ENCODE measurements at regions not wholly inside any gene's neighbourhood (a gene's known extent, or its start where the extent isn't known, plus 50 kb on each side); places are given as distances from the start of the nearest gene placed in this dataset.

DNA sequence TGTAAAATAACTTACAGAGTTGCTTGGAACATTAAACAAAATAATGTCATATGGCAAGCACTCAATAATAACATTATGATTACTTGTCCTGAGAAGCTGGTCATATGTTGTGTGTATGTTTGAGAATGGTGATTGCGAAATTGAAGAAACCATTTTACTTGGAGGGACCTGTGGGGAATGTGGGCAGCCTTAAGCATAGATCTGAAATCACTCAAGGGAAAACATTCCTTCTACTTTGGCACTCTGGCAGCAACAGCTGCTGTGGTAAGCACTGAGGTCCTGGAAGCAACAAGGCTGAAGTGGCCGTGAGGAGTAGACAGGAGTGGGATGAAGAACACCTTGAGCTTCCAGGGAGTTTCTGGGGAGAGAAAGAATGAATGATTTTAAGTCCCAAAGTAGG is 165.4 kb upstream of the ADAMTS5 start:
- Histone ChIP-seq H3K36me3 (ENCODE audit: control insufficient read depth in 1 of 2, insufficient read depth in 2 of 2, low read length in 2 of 2) (no peaks in the 10 kb centered on the region), H3K4me3 (ENCODE audit: low read depth in 1 of 2, low read length in 2 of 2) (no peak overlapping the region), H3K27me3 (ENCODE audit: low read depth, low read length) (no peaks in the 10 kb centered on the region), H3K9me3 (ENCODE audit: control insufficient read depth in 1 of 2, low read length in 2 of 2) (no peaks in the 10 kb centered on the region), H3K4me1 (ENCODE audit: control insufficient read depth in 1 of 2, insufficient read depth in 2 of 2, low read length in 2 of 2) (no peaks in the 10 kb centered on the region), H3K27ac (ENCODE audit: low read length) (no peak overlapping the region)

DNA sequence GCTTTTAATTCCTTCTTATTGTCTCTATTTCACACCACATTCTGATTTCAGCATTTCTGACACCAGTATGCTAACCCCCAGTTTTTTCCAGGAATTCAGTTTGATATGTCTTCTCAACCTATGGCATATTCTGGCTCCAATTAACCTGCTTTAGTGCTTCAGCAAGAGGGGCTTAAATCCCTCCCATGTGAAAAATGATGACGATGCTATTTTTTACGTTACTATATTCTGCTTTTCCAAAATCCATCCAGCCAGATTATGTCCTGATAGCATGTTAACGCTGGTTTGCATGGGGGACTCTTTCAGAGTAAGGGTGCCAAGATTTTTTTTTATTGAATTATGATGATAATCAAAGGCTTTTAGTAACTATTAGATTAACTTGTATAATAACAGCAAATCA is 163.3 kb upstream of the ADAMTS5 start:
- H3K27me3 ChIP-seq (ENCODE audit: low read depth, low read length) = no peaks in the 10 kb centered on the region
- no peaks in the 10 kb centered on the region for H3K9me3 ChIP-seq (ENCODE audit: control insufficient read depth in 1 of 2, low read length in 2 of 2)
- no peak overlapping the region for H3K27ac ChIP-seq (ENCODE audit: low read length)
- no peaks in the 10 kb centered on the region for H3K4me1 ChIP-seq (ENCODE audit: control insufficient read depth in 1 of 2, insufficient read depth in 2 of 2, low read length in 2 of 2)
- no peaks in the 10 kb centered on the region for H3K36me3 ChIP-seq (ENCODE audit: control insufficient read depth in 1 of 2, insufficient read depth in 2 of 2, low read length in 2 of 2)
- no peak overlapping the region for H3K4me3 ChIP-seq (ENCODE audit: low read depth in 1 of 2, low read length in 2 of 2)

DNA sequence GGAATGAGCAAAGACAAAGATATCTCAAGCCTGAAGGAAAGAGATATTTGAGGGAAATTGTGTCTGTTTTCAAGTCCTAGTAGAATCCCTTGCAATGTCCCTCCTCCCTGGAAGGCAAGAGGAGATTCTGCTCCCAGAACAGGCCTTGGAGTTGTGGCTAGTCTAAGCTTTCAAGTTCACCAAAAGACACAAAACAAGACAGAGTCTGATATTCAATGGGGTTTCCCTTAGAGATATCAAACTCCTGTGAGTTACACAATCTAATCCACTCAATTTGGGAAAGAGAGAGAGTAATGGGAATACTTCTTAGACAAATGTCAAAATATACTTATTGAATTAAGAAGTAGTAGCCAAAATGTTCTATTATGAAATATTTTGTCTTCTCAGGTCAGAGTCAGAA is 162.8 kb upstream of the ADAMTS5 start:
- Histone ChIP-seq H3K36me3 (ENCODE audit: control insufficient read depth in 1 of 2, insufficient read depth in 2 of 2, low read length in 2 of 2) (no peaks in the 10 kb centered on the region), H3K27ac (ENCODE audit: low read length) (no peak overlapping the region), H3K4me3 (ENCODE audit: low read depth in 1 of 2, low read length in 2 of 2) (no peak overlapping the region), H3K27me3 (ENCODE audit: low read depth, low read length) (no peaks in the 10 kb centered on the region), H3K4me1 (ENCODE audit: control insufficient read depth in 1 of 2, insufficient read depth in 2 of 2, low read length in 2 of 2) (no peaks in the 10 kb centered on the region), H3K9me3 (ENCODE audit: control insufficient read depth in 1 of 2, low read length in 2 of 2) (no peaks in the 10 kb centered on the region)

DNA sequence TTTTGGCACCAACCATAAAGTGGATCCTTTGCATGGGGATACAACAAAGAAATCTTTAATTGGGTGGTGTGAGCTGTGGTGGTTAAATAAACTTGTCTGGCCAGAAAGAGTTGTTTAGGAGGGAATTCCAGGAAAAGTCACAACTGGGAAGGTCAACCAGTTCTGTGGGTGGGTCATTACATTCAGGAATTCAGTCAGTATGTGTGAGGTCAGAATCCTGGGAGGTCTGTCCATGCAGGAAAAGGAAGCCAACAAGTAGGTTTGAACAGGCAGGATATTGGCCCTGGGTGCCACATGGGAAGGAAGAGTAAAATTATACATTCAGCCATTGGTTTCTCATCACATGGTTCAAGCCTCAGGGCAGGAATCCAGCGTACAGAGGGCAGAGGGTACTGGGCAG is 162.3 kb upstream of the ADAMTS5 start:
- Histone ChIP-seq H3K4me3 (ENCODE audit: low read depth in 1 of 2, low read length in 2 of 2) (no peak overlapping the region), H3K36me3 (ENCODE audit: control insufficient read depth in 1 of 2, insufficient read depth in 2 of 2, low read length in 2 of 2) (no peaks in the 10 kb centered on the region), H3K27ac (ENCODE audit: low read length) (no peak overlapping the region), H3K4me1 (ENCODE audit: control insufficient read depth in 1 of 2, insufficient read depth in 2 of 2, low read length in 2 of 2) (no peaks in the 10 kb centered on the region), H3K9me3 (ENCODE audit: control insufficient read depth in 1 of 2, low read length in 2 of 2) (no peaks in the 10 kb centered on the region), H3K27me3 (ENCODE audit: low read depth, low read length) (no peaks in the 10 kb centered on the region)

DNA sequence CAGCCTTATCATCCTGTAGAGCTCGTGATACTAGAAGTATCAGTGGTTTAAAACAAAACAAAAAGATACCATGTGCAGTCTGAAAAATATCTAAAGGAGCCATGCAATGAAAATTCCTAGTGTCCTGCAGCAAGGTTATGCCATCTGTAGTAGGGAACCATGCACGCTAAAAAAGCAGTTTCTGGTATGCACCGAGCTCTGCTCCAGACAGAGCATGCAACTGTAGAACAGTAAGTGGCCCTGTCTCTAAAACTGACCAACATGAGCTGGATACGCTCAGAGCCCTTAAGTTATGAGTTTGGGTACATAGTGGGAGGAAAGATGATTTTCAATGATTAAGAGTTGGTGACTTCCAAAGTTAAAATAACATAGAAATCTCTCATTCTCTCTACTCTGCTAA is 159.3 kb upstream of the ADAMTS5 start:
- no peak overlapping the region for H3K4me3 ChIP-seq (ENCODE audit: low read depth in 1 of 2, low read length in 2 of 2)
- no peak overlapping the region for H3K27ac ChIP-seq (ENCODE audit: low read length)
- no peaks in the 10 kb centered on the region for H3K9me3 ChIP-seq (ENCODE audit: control insufficient read depth in 1 of 2, low read length in 2 of 2)
- no peaks in the 10 kb centered on the region for H3K27me3 ChIP-seq (ENCODE audit: low read depth, low read length)
- no peaks in the 10 kb centered on the region for H3K36me3 ChIP-seq (ENCODE audit: control insufficient read depth in 1 of 2, insufficient read depth in 2 of 2, low read length in 2 of 2)
- H3K4me1 ChIP-seq (ENCODE audit: control insufficient read depth in 1 of 2, insufficient read depth in 2 of 2, low read length in 2 of 2) = no peaks in the 10 kb centered on the region

DNA sequence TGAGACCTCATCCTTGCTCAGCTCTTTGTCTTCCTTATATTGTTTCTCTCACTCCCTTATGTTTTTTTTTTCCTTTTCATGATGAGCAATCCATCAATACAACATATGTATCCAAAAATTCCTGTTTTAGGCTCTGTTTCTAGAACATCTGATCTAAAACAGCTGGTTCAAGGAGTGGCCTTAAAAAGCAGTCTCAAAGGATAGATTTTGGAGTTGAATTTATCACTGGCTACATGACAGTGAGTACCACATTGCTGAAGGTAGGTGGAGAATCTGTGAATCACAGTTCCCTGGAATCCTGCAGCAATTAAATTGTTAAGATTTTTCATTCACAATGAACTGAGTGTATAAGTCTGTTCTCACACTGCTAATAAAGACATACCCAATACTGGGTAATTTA is 155.8 kb upstream of the ADAMTS5 start:
- Histone ChIP-seq H3K27ac (ENCODE audit: low read length) (no peak overlapping the region), H3K9me3 (ENCODE audit: control insufficient read depth in 1 of 2, low read length in 2 of 2) (no peaks in the 10 kb centered on the region), H3K27me3 (ENCODE audit: low read depth, low read length) (no peaks in the 10 kb centered on the region), H3K4me3 (ENCODE audit: low read depth in 1 of 2, low read length in 2 of 2) (no peak overlapping the region), H3K4me1 (ENCODE audit: control insufficient read depth in 1 of 2, insufficient read depth in 2 of 2, low read length in 2 of 2) (no peaks in the 10 kb centered on the region), H3K36me3 (ENCODE audit: control insufficient read depth in 1 of 2, insufficient read depth in 2 of 2, low read length in 2 of 2) (no peaks in the 10 kb centered on the region)

DNA sequence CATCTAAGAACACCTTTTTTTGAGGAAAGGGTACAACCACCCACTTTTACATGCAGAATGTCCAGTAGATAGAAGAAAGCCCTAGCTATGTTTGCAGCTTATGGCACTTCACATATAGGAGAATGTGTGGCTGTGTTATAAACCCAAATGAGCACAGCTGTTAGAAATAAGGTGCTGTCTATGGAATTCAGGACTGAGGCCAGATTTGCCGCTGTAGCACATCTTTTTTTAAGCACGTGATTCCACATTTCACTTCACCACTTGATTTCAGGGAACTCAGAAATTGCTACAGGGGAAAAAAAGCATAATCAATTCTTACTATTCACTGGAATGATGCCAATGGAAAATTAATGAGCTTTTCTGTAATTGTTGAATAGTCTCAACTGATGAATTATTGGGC is 147.2 kb upstream of the ADAMTS5 start:
- H3K4me3 ChIP-seq (ENCODE audit: low read depth in 1 of 2, low read length in 2 of 2) = no peak overlapping the region
- no peaks in the 10 kb centered on the region for H3K36me3 ChIP-seq (ENCODE audit: control insufficient read depth in 1 of 2, insufficient read depth in 2 of 2, low read length in 2 of 2)
- H3K4me1 ChIP-seq (ENCODE audit: control insufficient read depth in 1 of 2, insufficient read depth in 2 of 2, low read length in 2 of 2) = no peaks in the 10 kb centered on the region
- H3K9me3 ChIP-seq (ENCODE audit: control insufficient read depth in 1 of 2, low read length in 2 of 2) = no peaks in the 10 kb centered on the region
- no peak overlapping the region for H3K27ac ChIP-seq (ENCODE audit: low read length)
- no peaks in the 10 kb centered on the region for H3K27me3 ChIP-seq (ENCODE audit: low read depth, low read length)

DNA sequence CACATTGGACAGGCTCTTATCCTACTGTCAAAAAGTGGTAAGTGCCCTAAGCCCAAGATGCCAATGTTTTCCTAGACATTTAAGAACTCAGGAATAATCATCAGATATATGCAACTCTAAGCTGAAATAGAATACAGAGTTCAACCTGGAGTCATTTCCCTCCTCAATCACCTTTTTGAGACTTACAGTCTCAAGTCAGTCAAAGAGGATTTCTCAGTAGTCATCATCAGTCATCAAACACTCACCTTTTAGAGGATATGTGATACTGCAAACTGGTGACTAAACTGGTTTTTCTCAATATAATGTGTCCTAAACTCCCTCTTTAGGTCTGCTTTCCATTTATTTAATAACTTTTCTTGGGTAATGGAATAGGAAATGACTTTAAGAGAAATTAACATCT is 145.3 kb upstream of the ADAMTS5 start:
- H3K4me1 ChIP-seq (ENCODE audit: control insufficient read depth in 1 of 2, insufficient read depth in 2 of 2, low read length in 2 of 2) = peaks cover 0 to 6% of the 10 kb centered on the region in 2 donors
- H3K9me3 ChIP-seq (ENCODE audit: control insufficient read depth in 1 of 2, low read length in 2 of 2) = no peaks in the 10 kb centered on the region
- H3K27ac ChIP-seq (ENCODE audit: low read length) = no peak overlapping the region
- no peaks in the 10 kb centered on the region for H3K36me3 ChIP-seq (ENCODE audit: control insufficient read depth in 1 of 2, insufficient read depth in 2 of 2, low read length in 2 of 2)
- H3K27me3 ChIP-seq (ENCODE audit: low read depth, low read length) = no peaks in the 10 kb centered on the region
- H3K4me3 ChIP-seq (ENCODE audit: low read depth in 1 of 2, low read length in 2 of 2) = no peak overlapping the region

DNA sequence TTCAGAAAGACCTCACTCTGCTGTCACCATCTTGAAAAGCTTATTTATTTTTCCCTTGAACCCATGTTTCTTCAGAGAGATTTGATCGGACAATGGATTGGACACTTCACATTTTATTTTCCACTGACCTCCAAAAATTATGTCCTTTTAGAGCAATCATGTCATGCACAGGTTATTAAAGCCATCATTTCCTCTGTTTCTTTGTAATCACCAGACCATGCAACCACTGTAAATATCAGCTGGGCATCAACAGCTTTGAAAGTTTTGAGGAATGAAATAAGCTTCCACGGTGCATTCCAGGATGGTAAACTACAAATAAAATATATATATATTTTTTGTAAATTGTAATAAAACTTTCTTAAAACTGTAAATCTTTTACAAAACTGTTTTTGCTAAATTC is 144.1 kb upstream of the ADAMTS5 start:
- no peaks in the 10 kb centered on the region for H3K9me3 ChIP-seq (ENCODE audit: control insufficient read depth in 1 of 2, low read length in 2 of 2)
- H3K27me3 ChIP-seq (ENCODE audit: low read depth, low read length) = no peaks in the 10 kb centered on the region
- no peaks in the 10 kb centered on the region for H3K36me3 ChIP-seq (ENCODE audit: control insufficient read depth in 1 of 2, insufficient read depth in 2 of 2, low read length in 2 of 2)
- H3K4me1 ChIP-seq (ENCODE audit: control insufficient read depth in 1 of 2, insufficient read depth in 2 of 2, low read length in 2 of 2) = peaks cover 0 to 6% of the 10 kb centered on the region in 2 donors
- no peak overlapping the region for H3K4me3 ChIP-seq (ENCODE audit: low read depth in 1 of 2, low read length in 2 of 2)
- H3K27ac ChIP-seq (ENCODE audit: low read length) = no peak overlapping the region

DNA sequence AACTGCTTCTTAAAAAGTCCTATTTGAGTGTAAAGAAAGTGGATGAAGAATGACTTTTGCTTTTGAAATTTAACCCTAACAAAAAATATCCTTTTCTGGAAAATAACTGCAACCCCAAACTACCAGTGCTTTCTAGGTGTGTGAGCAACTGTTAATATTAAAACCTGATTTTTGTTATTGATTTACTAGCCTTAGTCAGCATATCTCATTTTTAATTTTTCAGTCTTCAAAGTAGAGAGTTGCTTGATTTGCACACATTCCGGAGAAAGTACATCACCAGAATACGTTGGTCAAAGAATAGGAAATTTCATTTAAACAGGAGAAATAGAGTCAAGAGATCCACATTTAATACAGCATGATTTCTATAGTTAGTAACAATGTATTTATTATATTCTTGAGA is 141.8 kb upstream of the ADAMTS5 start:
- H3K4me1 ChIP-seq (ENCODE audit: control insufficient read depth in 1 of 2, insufficient read depth in 2 of 2, low read length in 2 of 2) = peaks cover 0 to 6% of the 10 kb centered on the region in 2 donors
- H3K4me3 ChIP-seq (ENCODE audit: low read depth in 1 of 2, low read length in 2 of 2) = no peak overlapping the region
- H3K27ac ChIP-seq (ENCODE audit: low read length) = no peak overlapping the region
- no peaks in the 10 kb centered on the region for H3K9me3 ChIP-seq (ENCODE audit: control insufficient read depth in 1 of 2, low read length in 2 of 2)
- no peaks in the 10 kb centered on the region for H3K36me3 ChIP-seq (ENCODE audit: control insufficient read depth in 1 of 2, insufficient read depth in 2 of 2, low read length in 2 of 2)
- H3K27me3 ChIP-seq (ENCODE audit: low read depth, low read length) = no peaks in the 10 kb centered on the region

DNA sequence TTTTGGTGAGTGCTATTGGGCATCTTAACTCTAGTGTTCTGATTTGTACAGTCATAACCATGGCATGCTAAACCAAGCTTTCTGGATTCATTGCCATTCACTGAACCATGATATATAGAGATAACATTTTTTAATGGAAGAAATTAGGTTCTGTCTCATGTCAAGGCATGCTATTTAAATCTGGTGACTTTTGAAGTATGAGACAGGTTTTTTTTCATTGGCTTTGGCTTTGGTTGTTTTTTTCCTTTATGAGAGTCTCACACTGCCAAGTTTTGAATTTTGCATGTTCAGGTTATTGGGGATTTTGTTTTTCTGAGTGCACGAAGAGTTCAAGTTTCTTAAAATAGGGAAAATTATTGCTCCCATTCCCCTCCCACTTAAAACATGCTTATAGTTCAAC is 141.3 kb upstream of the ADAMTS5 start:
- peaks cover 0 to 6% of the 10 kb centered on the region in 2 donors for H3K4me1 ChIP-seq (ENCODE audit: control insufficient read depth in 1 of 2, insufficient read depth in 2 of 2, low read length in 2 of 2)
- no peak overlapping the region for H3K4me3 ChIP-seq (ENCODE audit: low read depth in 1 of 2, low read length in 2 of 2)
- no peaks in the 10 kb centered on the region for H3K36me3 ChIP-seq (ENCODE audit: control insufficient read depth in 1 of 2, insufficient read depth in 2 of 2, low read length in 2 of 2)
- H3K27me3 ChIP-seq (ENCODE audit: low read depth, low read length) = no peaks in the 10 kb centered on the region
- H3K27ac ChIP-seq (ENCODE audit: low read length) = no peak overlapping the region
- H3K9me3 ChIP-seq (ENCODE audit: control insufficient read depth in 1 of 2, low read length in 2 of 2) = no peaks in the 10 kb centered on the region

DNA sequence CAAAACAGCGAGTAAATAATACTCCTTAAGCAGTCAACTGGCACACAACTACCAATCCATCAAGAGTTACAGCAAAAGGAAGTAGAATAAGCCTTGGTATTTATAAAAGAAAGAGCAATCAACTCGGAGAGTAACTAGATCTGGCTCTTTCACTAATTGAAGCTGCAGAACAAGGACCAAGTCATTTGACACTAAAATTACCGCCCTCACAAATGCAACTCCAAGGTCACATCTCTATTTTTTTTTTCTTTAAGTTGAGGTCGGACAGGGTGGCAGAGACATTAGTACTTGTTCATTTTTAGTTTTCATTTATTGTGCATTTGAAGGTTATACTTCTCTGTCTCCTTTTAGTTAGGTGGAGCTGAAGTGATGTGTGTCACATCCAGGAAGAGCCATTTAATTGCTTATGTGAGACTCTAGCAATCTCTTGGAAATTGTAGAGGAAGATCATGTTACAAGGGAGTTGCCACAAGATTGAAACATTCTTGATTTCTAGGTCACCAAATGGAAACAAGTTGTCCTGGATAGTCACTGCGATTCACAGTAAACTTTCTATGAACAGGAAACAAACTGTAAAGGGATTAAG is 138.1 kb upstream of the ADAMTS5 start:
- Histone ChIP-seq H3K27me3 (ENCODE audit: low read depth, low read length) (no peaks in the 10 kb centered on the region), H3K9me3 (ENCODE audit: control insufficient read depth in 1 of 2, low read length in 2 of 2) (peaks cover 0 to 3% of the 10 kb centered on the region in 2 donors), H3K4me3 (ENCODE audit: low read depth in 1 of 2, low read length in 2 of 2) (no peak overlapping the region), H3K27ac (ENCODE audit: low read length) (no peak overlapping the region), H3K4me1 (ENCODE audit: control insufficient read depth in 1 of 2, insufficient read depth in 2 of 2, low read length in 2 of 2) (peaks cover 0 to 6% of the 10 kb centered on the region in 2 donors), H3K36me3 (ENCODE audit: control insufficient read depth in 1 of 2, insufficient read depth in 2 of 2, low read length in 2 of 2) (no peaks in the 10 kb centered on the region)

Measured in muscle layer of duodenum (tissue), 2 donors.